ENCODE measurements at regions not wholly inside any gene's neighbourhood (a gene's known extent, or its start where the extent isn't known, plus 50 kb on each side); places are given as distances from the start of the nearest gene placed in this dataset.

- DNase-seq = no peak
Measured at GRCh38 chr21:25371841-25372425, 235.3 kb downstream of the MRPL39 start.

- no peak for DNase-seq
Measured at GRCh38 chr21:25370311-25370744, 237.0 kb downstream of the MRPL39 start.

- no peak for DNase-seq
Measured at GRCh38 chr21:25369524-25370300, 237.6 kb downstream of the MRPL39 start.

GRCh38 chr21:25368531-25368930, 238.8 kb downstream of the MRPL39 start:
- no peak for DNase-seq

- DNase-seq = no peak
Measured at GRCh38 chr21:25366116-25366515, 241.2 kb downstream of the MRPL39 start.

- DNase-seq = no peak
Measured at GRCh38 chr21:25362375-25363267, 244.7 kb downstream of the MRPL39 start.

- no peak for DNase-seq
Measured at GRCh38 chr21:25361765-25362164, 245.5 kb downstream of the MRPL39 start.

GRCh38 chr21:25361097-25361496, 246.2 kb downstream of the MRPL39 start:
- DNase-seq = no peak

GRCh38 chr21:25360593-25360992, 246.7 kb downstream of the MRPL39 start:
- no peak for DNase-seq

- no peak for DNase-seq
Measured at GRCh38 chr21:25359724-25360123, 247.6 kb downstream of the MRPL39 start.

GRCh38 chr21:25350056-25350455, 257.2 kb downstream of the MRPL39 start:
- no peak for DNase-seq

GRCh38 chr21:25343774-25344545, 263.3 kb downstream of the MRPL39 start:
- DNase-seq = no peak

- no peak for DNase-seq
Measured at GRCh38 chr21:25342816-25343215, 264.5 kb downstream of the MRPL39 start.

- DNase-seq = no peak
Measured at GRCh38 chr21:25341981-25342380, 265.3 kb downstream of the MRPL39 start.

GRCh38 chr21:25338415-25338814, 268.9 kb downstream of the MRPL39 start:
- DNase-seq = no peak

- DNase-seq = no peak
Measured at GRCh38 chr21:25334046-25334730, 273.1 kb downstream of the MRPL39 start.

GRCh38 chr21:25331286-25331685, 276.0 kb downstream of the MRPL39 start:
- no peak for DNase-seq

GRCh38 chr21:25330266-25330665, 277.0 kb downstream of the MRPL39 start:
- no peak for DNase-seq

- DNase-seq = no peak
Measured at GRCh38 chr21:25329227-25329825, 278.0 kb downstream of the MRPL39 start.

GRCh38 chr21:25328736-25329135, 278.5 kb downstream of the MRPL39 start:
- DNase-seq = no peak

- DNase-seq = no peak
Measured at GRCh38 chr21:25326181-25326580, 281.1 kb downstream of the MRPL39 start.

GRCh38 chr21:25324666-25325065, 282.6 kb downstream of the MRPL39 start:
- no peak for DNase-seq
